ENCODE measurements at regions not wholly inside any gene's neighbourhood (a gene's known extent, or its start where the extent isn't known, plus 50 kb on each side); places are given as distances from the start of the nearest gene placed in this dataset.

- no peak for TF ChIP-seq POLR2AphosphoS5 (IDR thresholded peaks at IDR 0.05)
- TF ChIP-seq TAF1 (IDR thresholded peaks at IDR 0.05; ENCODE audit: low read depth) = no peak
- no peak for TF ChIP-seq EP300 (conservative IDR thresholded peaks at IDR 0.05; ENCODE audit: poor library complexity, severe bottlenecking)
- TF ChIP-seq, protein P1, sequence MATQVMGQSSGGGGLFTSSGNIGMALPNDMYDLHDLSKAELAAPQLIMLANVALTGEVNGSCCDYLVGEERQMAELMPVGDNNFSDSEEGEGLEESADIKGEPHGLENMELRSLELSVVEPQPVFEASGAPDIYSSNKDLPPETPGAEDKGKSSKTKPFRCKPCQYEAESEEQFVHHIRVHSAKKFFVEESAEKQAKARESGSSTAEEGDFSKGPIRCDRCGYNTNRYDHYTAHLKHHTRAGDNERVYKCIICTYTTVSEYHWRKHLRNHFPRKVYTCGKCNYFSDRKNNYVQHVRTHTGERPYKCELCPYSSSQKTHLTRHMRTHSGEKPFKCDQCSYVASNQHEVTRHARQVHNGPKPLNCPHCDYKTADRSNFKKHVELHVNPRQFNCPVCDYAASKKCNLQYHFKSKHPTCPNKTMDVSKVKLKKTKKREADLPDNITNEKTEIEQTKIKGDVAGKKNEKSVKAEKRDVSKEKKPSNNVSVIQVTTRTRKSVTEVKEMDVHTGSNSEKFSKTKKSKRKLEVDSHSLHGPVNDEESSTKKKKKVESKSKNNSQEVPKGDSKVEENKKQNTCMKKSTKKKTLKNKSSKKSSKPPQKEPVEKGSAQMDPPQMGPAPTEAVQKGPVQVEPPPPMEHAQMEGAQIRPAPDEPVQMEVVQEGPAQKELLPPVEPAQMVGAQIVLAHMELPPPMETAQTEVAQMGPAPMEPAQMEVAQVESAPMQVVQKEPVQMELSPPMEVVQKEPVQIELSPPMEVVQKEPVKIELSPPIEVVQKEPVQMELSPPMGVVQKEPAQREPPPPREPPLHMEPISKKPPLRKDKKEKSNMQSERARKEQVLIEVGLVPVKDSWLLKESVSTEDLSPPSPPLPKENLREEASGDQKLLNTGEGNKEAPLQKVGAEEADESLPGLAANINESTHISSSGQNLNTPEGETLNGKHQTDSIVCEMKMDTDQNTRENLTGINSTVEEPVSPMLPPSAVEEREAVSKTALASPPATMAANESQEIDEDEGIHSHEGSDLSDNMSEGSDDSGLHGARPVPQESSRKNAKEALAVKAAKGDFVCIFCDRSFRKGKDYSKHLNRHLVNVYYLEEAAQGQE (IDR thresholded peaks at IDR 0.05; ENCODE audit: borderline replicate concordance) = no peak
- TF ChIP-seq RAD21 (conservative IDR thresholded peaks at IDR 0.05) = no peak
- TF ChIP-seq CTCF (IDR thresholded peaks at IDR 0.05; ENCODE audit: poor library complexity, severe bottlenecking) = no peak
- TF ChIP-seq SMC3 (conservative IDR thresholded peaks at IDR 0.05; ENCODE audit: poor library complexity) = no peak
- TF ChIP-seq MXI1 (conservative IDR thresholded peaks at IDR 0.05; ENCODE audit: poor library complexity, severe bottlenecking) = no peak
- TF ChIP-seq EZH2 (IDR thresholded peaks at IDR 0.05; ENCODE audit: borderline replicate concordance, insufficient read depth, low read length, poor library complexity, severe bottlenecking) = no peak
- no peaks in the 10 kb centered on the region for H3K36me3 ChIP-seq (ENCODE audit: insufficient read depth, low read length)
Observed at GRCh38 chr3:105260385-105260784, 106.3 kb upstream of the ALCAM start.

GRCh38 chr3:105274536-105274935 is 92.2 kb upstream of the ALCAM start:
- no peaks in the 10 kb centered on the region for H3K79me2 ChIP-seq (replicated peaks; ENCODE audit: insufficient read depth, low read length)
- no peaks in the 10 kb centered on the region for H3K9me2 ChIP-seq (ENCODE audit: insufficient read depth, low read length)
- H3F3A ChIP-seq (ENCODE audit: insufficient read depth, low read length, poor library complexity, severe bottlenecking) = no peaks in the 10 kb centered on the region
- H3K4me2 ChIP-seq (ENCODE audit: low read length) = no peak overlapping the region
- H4K20me1 ChIP-seq (ENCODE audit: insufficient read depth) = no peaks in the 10 kb centered on the region
- no peak overlapping the region for H2AFZ ChIP-seq (ENCODE audit: low read depth, low read length)
- no peak overlapping the region for H3K27ac ChIP-seq (ENCODE audit: low read length)
- no peaks in the 10 kb centered on the region for H3K27me3 ChIP-seq (ENCODE audit: insufficient read depth, low read depth, low read length)
- no peak overlapping the region for H3K9ac ChIP-seq (ENCODE audit: low read length)
- H3K36me3 ChIP-seq (ENCODE audit: insufficient read depth, low read length) = no peaks in the 10 kb centered on the region
- no peak overlapping the region for H3K4me3 ChIP-seq (ENCODE audit: low read length)
- no peaks in the 10 kb centered on the region for H3K9me3 ChIP-seq (ENCODE audit: low read length)
- TF ChIP-seq, protein P1 (IDR thresholded peaks at IDR 0.05; ENCODE audit: borderline replicate concordance) = no peak
- TF ChIP-seq MXI1 (conservative IDR thresholded peaks at IDR 0.05; ENCODE audit: poor library complexity, severe bottlenecking) (no peak), EP300 (conservative IDR thresholded peaks at IDR 0.05; ENCODE audit: poor library complexity, severe bottlenecking) (no peak), CTCF (IDR thresholded peaks at IDR 0.05; ENCODE audit: poor library complexity, severe bottlenecking) (no peak), RAD21 (conservative IDR thresholded peaks at IDR 0.05) (no peak), SMC3 (conservative IDR thresholded peaks at IDR 0.05; ENCODE audit: poor library complexity) (no peak)

More at GRCh38 chr3:105260385-105260784, 106.3 kb upstream of the ALCAM start:
- no peaks in the 10 kb centered on the region for H4K20me1 ChIP-seq (ENCODE audit: insufficient read depth)
- H3K9ac ChIP-seq (ENCODE audit: low read length) = no peak overlapping the region
- no peaks in the 10 kb centered on the region for H3K27me3 ChIP-seq (ENCODE audit: insufficient read depth, low read depth, low read length)
- H3K9me2 ChIP-seq (ENCODE audit: insufficient read depth, low read length) = no peaks in the 10 kb centered on the region
- no peaks in the 10 kb centered on the region for H3K9me3 ChIP-seq (ENCODE audit: low read length)
- H3F3A ChIP-seq (ENCODE audit: insufficient read depth, low read length, poor library complexity, severe bottlenecking) = no peaks in the 10 kb centered on the region
- no peak overlapping the region for H3K4me3 ChIP-seq (ENCODE audit: low read length)
- H3K4me2 ChIP-seq (ENCODE audit: low read length) = no peak overlapping the region
- no peaks in the 10 kb centered on the region for H3K79me2 ChIP-seq (replicated peaks; ENCODE audit: insufficient read depth, low read length)
- H2AFZ ChIP-seq (ENCODE audit: low read depth, low read length) = no peak overlapping the region
- H3K27ac ChIP-seq (ENCODE audit: low read length) = no peak overlapping the region
